K562 (cell line): ENCODE measurements at regions not wholly inside any gene's neighbourhood (a gene's known extent, or its start where the extent isn't known, plus 50 kb on each side); places are given as distances from the start of the nearest gene placed in this dataset.

Source experiments
- ATAC-seq: fragments of 200-7000 bp; cut with Tn5 transposase; 3 replicates; pipeline ENCODE4 v1.9.1; 2020; ENCODE audit warnings: moderate library complexity
- BruUV-seq: library from RNA; stranded (reverse); fragments of 400-500 nt; replicated peaks from 2 replicates; lab custom pipeline; 2021; lab: Mats Ljungman, UMichigan
- CTCF ChIA-PET: fragments of 300-600 bp; formaldehyde crosslinking; extraction: SDS; loops from one replicate; lab custom pipeline; 2021; ENCODE audit warnings: low intra/inter-chr PET ratio; lab: Yijun Ruan, JAX
- POLR2A ChIA-PET: fragments of 300-600, 350-650 bp; sonication (Branson Sonifier 250); formaldehyde crosslinking; extraction: SDS; loops from one replicate; lab custom pipeline; 2021; ENCODE audit warnings: antibody characterized with exemption, inconsistent platforms; lab: Yijun Ruan, JAX
- DNase-seq, 4 experiments: peaks; one replicate each; pipeline versions ENCODE4 v3.0.0 to v3.0.0-alpha.2; 2011 to 2018; ENCODE audit warnings: low spot score in 3 of 4, mixed read lengths in 3 of 4; ENCODE audit errors: extremely low read depth in 1 of 4
- FAIRE-seq: peaks from 2 replicates; lab custom pipeline; 2011; peaks lifted over from hg19 to GRCh38; lab: Jason Lieb, UNC
- H2AFZ ChIP-seq: 2 replicates; pipeline ENCODE4 v1.6.0; 2011; ENCODE audit warnings: low read depth, low read length, control low read depth, inconsistent platforms
- H3K27ac ChIP-seq: fragments of 200-600 bp; 3 replicates; pipeline ENCODE4 v1.8.0; 2011; ENCODE audit warnings: low read depth, mild to moderate bottlenecking, control low read depth, inconsistent platforms, low read length, moderate library complexity, mixed read lengths; ENCODE audit errors: extremely low read depth
- H3K27me3 ChIP-seq, 2 experiments: fragments of 300-600 bp in 1 of 2; 2 replicates in 1 of 2; 3 replicates in 1 of 2; pipeline versions ENCODE4 v1.6.0 to v1.8.0; 2011; ENCODE audit warnings: inconsistent platforms in 2 of 2, low read length in 2 of 2, mild to moderate bottlenecking in 1 of 2, mixed read lengths in 1 of 2, moderate library complexity in 1 of 2; ENCODE audit not compliant: control insufficient read depth in 2 of 2, insufficient read depth in 2 of 2
- H3K36me3 ChIP-seq: fragments of 300-600 bp; 3 replicates; pipeline ENCODE4 v1.8.0; 2011; ENCODE audit warnings: mild to moderate bottlenecking, low read length, inconsistent platforms; ENCODE audit not compliant: control insufficient read depth, insufficient read depth
- H3K4me1 ChIP-seq, 2 experiments: fragments of 200-600 bp in 1 of 2; replicated peaks in 1 of 2; 2 replicates in 1 of 2; 3 replicates in 1 of 2; pipeline versions ENCODE4 v1.5.1 to v1.8.0; 2011; ENCODE audit warnings: inconsistent platforms in 2 of 2, low read length in 2 of 2, mild to moderate bottlenecking in 1 of 2, mixed read lengths in 1 of 2, moderate library complexity in 1 of 2; ENCODE audit not compliant: control insufficient read depth in 2 of 2, insufficient read depth in 2 of 2
- H3K4me2 ChIP-seq: 2 replicates; pipeline ENCODE4 v1.6.1; 2011; ENCODE audit warnings: low read length, control low read depth, inconsistent platforms, mixed read lengths; ENCODE audit not compliant: insufficient read depth
- H3K4me3 ChIP-seq: fragments of 200-600 bp; sonication (generic), shearing (Covaris generic); 2 replicates; pipeline ENCODE4 v1.5.1; 2016; ENCODE audit warnings: control low read depth, inconsistent platforms
- H3K79me2 ChIP-seq: fragments of 200-600 bp; 3 replicates; pipeline ENCODE4 v1.8.0; 2011; ENCODE audit warnings: low read length, inconsistent platforms; ENCODE audit not compliant: control insufficient read depth, insufficient read depth
- H3K9ac ChIP-seq, 2 experiments: 2 replicates each; pipeline versions ENCODE4 v1.6.0 to v1.6.1; 2011; ENCODE audit warnings: low read depth in 2 of 2, low read length in 2 of 2, control low read depth in 1 of 2, inconsistent platforms in 1 of 2, mild to moderate bottlenecking in 1 of 2, mixed read lengths in 1 of 2; ENCODE audit not compliant: insufficient read depth in 1 of 2
- H3K9me1 ChIP-seq: one replicate; pipeline ENCODE4 v1.6.0; 2011; ENCODE audit warnings: inconsistent platforms, mild to moderate bottlenecking, low read length, moderate library complexity; ENCODE audit not compliant: control insufficient read depth, insufficient read depth
- H3K9me3 ChIP-seq: replicated peaks from 2 replicates; pipeline ENCODE4 v1.5.1; 2011; ENCODE audit warnings: low read depth, low read length, inconsistent platforms; ENCODE audit not compliant: control insufficient read depth, insufficient read depth
- H4K20me1 ChIP-seq: replicated peaks from 2 replicates; pipeline ENCODE4 v1.6.1; 2011; ENCODE audit warnings: low read length, inconsistent platforms, mixed read lengths; ENCODE audit not compliant: control insufficient read depth, insufficient read depth
- BRD9 ChIP-seq: fragments of 450-650 bp; IDR thresholded peaks from 2 replicates; pipeline ENCODE4 v1.6.1; 2018; ENCODE audit warnings: low read depth; ENCODE audit not compliant: partially characterized antibody
- CAMTA2 ChIP-seq: fragments of 250-450 bp; sonication (Bioruptor Pico); conservative IDR thresholded peaks from 2 replicates; pipeline ENCODE4 v1.5.1; 2022
- GABPA ChIP-seq: fragments of 200-800 bp; sonication (Bioruptor generic); conservative IDR thresholded peaks from 2 replicates; pipeline ENCODE4 v1.6.1; 2016; ENCODE audit warnings: low read depth, missing genetic modification characterization, missing compliant biosample characterization
- GTF2A2 ChIP-seq: IDR thresholded peaks from 2 replicates; pipeline ENCODE4 v1.6.1; 2016; ENCODE audit warnings: mild to moderate bottlenecking, missing genetic modification characterization, missing compliant biosample characterization
- POLR2AphosphoS2 ChIP-seq: IDR thresholded peaks from 2 replicates; pipeline ENCODE4 v1.6.1; 2012; ENCODE audit warnings: low read length, improper control_type of control experiment
- SNRNP70 ChIP-seq: fragments of 200-400 bp; formaldehyde crosslinking; optimal IDR thresholded peaks from 2 replicates; pipeline ENCODE3; 2017; ENCODE audit warnings: low read depth, low read length
- SREBF1 ChIP-seq: fragments of 150-350 bp; IDR thresholded peaks from 2 replicates; pipeline ENCODE4 v1.6.1; 2014; ENCODE audit warnings: antibody characterized with exemption, low read depth, low read length, borderline replicate concordance
- WGBS: fragments of 100-300 bp; shearing (Covaris generic); methylation state at CpG from one replicate; pipeline ENCODE4 v1.1.6; 2016; ENCODE audit warnings: low coverage, mixed read lengths; ENCODE audit not compliant: insufficient coverage; ENCODE audit errors: missing lambda C conversion rate; 5-methylcytosine and 5-hydroxymethylcytosine counted together
- in situ Hi-C: fragments of 300-500 bp; cut with MboI; formaldehyde crosslinking; loops from 4 replicates; pipeline ENCODE4 v1.15.0; 2018; ENCODE audit warnings: inconsistent platforms, mixed read lengths
- intact Hi-C: fragments of 100-400 bp; cut with micrococcal nuclease; formaldehyde crosslinking; loops from 2 replicates; pipeline ENCODE4 v1.14.2; 2022
- TF ChIP-seq, protein P1 (sequence below): sonication (generic); formaldehyde crosslinking; IDR thresholded peaks from 2 replicates; pipeline ENCODE4 v1.8.0; 2023; ENCODE audit warnings: mild to moderate bottlenecking, missing genetic modification reagents
- TF ChIP-seq, protein P2 (sequence below): fragments of 250-450 bp; sonication (Bioruptor Pico); IDR thresholded peaks from 2 replicates; pipeline ENCODE4 v1.4.0; 2020; ENCODE audit warnings: borderline replicate concordance

DNA sequence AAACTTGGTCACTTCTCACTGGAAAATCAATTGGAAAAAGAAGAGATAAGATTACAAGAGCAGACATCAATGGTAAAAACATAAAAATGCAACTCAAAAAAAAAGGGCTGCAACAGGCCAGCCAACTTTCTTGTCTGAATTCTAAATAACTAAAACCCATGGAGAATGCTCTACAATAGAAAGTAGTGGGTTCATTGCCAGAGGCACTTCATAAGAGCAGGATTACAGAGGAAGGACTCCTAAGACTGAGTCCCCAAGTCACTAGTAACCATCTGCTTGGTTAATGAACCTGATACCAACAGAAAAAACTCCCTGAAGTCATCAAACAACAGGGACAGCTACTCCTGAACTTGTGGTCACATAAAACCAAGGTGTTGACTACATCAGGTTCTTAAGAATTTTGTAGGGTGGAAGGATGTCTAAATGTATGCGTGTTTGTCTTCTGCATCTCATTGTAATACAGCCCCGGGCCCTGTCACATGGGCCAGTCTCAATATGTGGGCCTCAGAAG lies 148.6 kb downstream of the IMPG2 start (continued):
- TF ChIP-seq, protein P1, sequence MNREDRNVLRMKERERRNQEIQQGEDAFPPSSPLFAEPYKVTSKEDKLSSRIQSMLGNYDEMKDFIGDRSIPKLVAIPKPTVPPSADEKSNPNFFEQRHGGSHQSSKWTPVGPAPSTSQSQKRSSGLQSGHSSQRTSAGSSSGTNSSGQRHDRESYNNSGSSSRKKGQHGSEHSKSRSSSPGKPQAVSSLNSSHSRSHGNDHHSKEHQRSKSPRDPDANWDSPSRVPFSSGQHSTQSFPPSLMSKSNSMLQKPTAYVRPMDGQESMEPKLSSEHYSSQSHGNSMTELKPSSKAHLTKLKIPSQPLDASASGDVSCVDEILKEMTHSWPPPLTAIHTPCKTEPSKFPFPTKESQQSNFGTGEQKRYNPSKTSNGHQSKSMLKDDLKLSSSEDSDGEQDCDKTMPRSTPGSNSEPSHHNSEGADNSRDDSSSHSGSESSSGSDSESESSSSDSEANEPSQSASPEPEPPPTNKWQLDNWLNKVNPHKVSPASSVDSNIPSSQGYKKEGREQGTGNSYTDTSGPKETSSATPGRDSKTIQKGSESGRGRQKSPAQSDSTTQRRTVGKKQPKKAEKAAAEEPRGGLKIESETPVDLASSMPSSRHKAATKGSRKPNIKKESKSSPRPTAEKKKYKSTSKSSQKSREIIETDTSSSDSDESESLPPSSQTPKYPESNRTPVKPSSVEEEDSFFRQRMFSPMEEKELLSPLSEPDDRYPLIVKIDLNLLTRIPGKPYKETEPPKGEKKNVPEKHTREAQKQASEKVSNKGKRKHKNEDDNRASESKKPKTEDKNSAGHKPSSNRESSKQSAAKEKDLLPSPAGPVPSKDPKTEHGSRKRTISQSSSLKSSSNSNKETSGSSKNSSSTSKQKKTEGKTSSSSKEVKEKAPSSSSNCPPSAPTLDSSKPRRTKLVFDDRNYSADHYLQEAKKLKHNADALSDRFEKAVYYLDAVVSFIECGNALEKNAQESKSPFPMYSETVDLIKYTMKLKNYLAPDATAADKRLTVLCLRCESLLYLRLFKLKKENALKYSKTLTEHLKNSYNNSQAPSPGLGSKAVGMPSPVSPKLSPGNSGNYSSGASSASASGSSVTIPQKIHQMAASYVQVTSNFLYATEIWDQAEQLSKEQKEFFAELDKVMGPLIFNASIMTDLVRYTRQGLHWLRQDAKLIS, result no peak
- TF ChIP-seq POLR2AphosphoS2, result no peak
- TF ChIP-seq BRD9, result no peak
- no peak for TF ChIP-seq SNRNP70
- TF ChIP-seq GABPA (tag), result no peak
- TF ChIP-seq SREBF1, result no peak

DNA sequence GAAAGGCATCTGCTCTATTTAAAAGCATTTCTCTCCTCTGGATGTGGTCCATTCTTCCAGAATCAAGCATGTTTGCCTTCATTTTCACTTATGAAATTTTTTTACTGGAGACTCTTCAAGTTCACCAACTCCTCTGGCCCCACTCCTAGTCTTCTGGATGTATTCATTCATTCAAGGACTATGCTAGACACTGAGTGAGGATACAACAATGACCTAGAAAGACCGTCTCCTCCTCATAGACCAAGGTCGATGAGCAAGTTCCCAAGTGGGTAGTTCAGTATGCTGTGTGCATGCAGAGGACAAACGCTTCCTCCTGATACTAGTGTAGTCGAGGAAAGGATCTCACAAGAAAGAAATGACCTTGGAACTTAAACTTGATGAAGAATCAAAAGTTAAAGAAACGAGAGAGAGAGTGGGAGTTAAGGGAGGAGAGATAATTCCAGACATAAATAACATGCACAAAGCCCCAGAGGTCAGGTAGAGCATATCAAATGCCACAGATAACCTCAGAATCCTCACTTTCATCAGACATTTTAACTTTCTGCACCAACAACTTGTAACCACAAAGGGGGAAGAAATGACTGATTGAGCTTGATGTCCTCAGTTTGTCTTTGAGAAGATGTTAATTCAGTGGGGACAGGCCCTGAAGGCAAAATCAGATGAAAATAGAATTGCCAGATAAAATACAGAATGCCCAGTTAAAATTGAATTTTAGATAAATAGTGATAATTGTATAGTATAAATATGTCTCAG lies 149.4 kb downstream of the IMPG2 start:
- Histone ChIP-seq H3K9ac (no peak overlapping the region), H3K4me2 (peak overlapping the region; percentile 19; the same call in 1 of the 2 replicates), H3K27ac (no peak overlapping the region), H3K9me1 (no peaks in the 10 kb centered on the region), H4K20me1 (no peaks in the 10 kb centered on the region), H3K4me1 (peaks cover 4 to 10% of the 10 kb centered on the region in 2 experiments; a peak in 2 of 5 replicates), H3K36me3 (no peaks in the 10 kb centered on the region), H3K4me3 (no peak overlapping the region), H2AFZ (0 out of 2 replicates have a peak overlapping the region, but pooled peaks have one; percentile 52), H3K79me2 (no peaks in the 10 kb centered on the region), H3K27me3 (no peaks in the 10 kb centered on the region), H3K9me3 (no peaks in the 10 kb centered on the region)
- intact Hi-C loops, result no loop called here
- POLR2A ChIA-PET, result no interaction called here
- TF ChIP-seq SNRNP70 (no peak), CAMTA2 (CRISPR knock-in tag) (no peak), GTF2A2 (tag) (no peak)
- TF ChIP-seq, protein P2, sequence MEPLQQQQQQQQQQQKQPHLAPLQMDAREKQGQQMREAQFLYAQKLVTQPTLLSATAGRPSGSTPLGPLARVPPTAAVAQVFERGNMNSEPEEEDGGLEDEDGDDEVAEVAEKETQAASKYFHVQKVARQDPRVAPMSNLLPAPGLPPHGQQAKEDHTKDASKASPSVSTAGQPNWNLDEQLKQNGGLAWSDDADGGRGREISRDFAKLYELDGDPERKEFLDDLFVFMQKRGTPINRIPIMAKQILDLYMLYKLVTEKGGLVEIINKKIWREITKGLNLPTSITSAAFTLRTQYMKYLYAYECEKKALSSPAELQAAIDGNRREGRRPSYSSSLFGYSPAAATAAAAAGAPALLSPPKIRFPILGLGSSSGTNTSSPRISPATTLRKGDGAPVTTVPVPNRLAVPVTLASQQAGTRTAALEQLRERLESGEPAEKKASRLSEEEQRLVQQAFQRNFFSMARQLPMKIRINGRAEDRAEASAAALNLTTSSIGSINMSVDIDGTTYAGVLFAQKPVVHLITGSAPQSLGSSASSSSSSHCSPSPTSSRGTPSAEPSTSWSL, result no peak
- FAIRE-seq (no peak), ATAC-seq (no peak), DNase-seq (no peak)
- CTCF ChIA-PET, result no interaction called here
- in situ Hi-C loops, result no loop called here
- WGBS, result 35% methylated on average over 5 of the region's 5 CpGs
- BruUV-seq, result no TSS peak
